ENCODE measurements at regions not wholly inside any gene's neighbourhood (a gene's known extent, or its start where the extent isn't known, plus 50 kb on each side); places are given as distances from the start of the nearest gene placed in this dataset.
A peak's percentile ranks its signal among the peaks of the same experiment; 100 is the strongest.
"Not testable (repeated sequence)": the region's sequence is repeated elsewhere in the genome, so short reads cannot be mapped to it uniquely, and the experiment has no call there.

- DNase-seq (ENCODE audit: extremely low read depth in 1 of 2, low read depth in 1 of 2): no peak
These were observed 149.3 kb upstream of the RBPJ start for GRCh38 chr4:26171501-26171900.

- no peak for DNase-seq (ENCODE audit: extremely low read depth in 1 of 2, low read depth in 1 of 2)
These were observed 148.9 kb upstream of the RBPJ start for GRCh38 chr4:26171941-26172340.

- DNase-seq (ENCODE audit: extremely low read depth in 1 of 2, low read depth in 1 of 2): no peak
These were observed 147.2 kb upstream of the RBPJ start for GRCh38 chr4:26173619-26174018.

- no peak for DNase-seq (ENCODE audit: extremely low read depth in 1 of 2, low read depth in 1 of 2)
These were observed 146.8 kb upstream of the RBPJ start for GRCh38 chr4:26174027-26174426.

- no peak for DNase-seq (ENCODE audit: extremely low read depth in 1 of 2, low read depth in 1 of 2)
These were observed 145.6 kb upstream of the RBPJ start for GRCh38 chr4:26175006-26175786.

GRCh38 chr4:26175905-26176470 lies 144.8 kb upstream of the RBPJ start:
- no peak for DNase-seq (ENCODE audit: extremely low read depth in 1 of 2, low read depth in 1 of 2)

- DNase-seq (ENCODE audit: extremely low read depth in 1 of 2, low read depth in 1 of 2): no peak
These were observed 144.1 kb upstream of the RBPJ start for GRCh38 chr4:26176598-26177149.

GRCh38 chr4:26178854-26179253 lies 142.0 kb upstream of the RBPJ start:
- DNase-seq (ENCODE audit: extremely low read depth in 1 of 2, low read depth in 1 of 2): no peak

- DNase-seq (ENCODE audit: extremely low read depth in 1 of 2, low read depth in 1 of 2): no peak
These were observed 141.5 kb upstream of the RBPJ start for GRCh38 chr4:26179316-26179760.

GRCh38 chr4:26181616-26182015 lies 139.2 kb upstream of the RBPJ start:
- DNase-seq (ENCODE audit: extremely low read depth in 1 of 2, low read depth in 1 of 2): no peak

- DNase-seq (ENCODE audit: extremely low read depth in 1 of 2, low read depth in 1 of 2): no peak
These were observed 137.8 kb upstream of the RBPJ start for GRCh38 chr4:26183017-26183416.

- no peak for DNase-seq (ENCODE audit: extremely low read depth in 1 of 2, low read depth in 1 of 2)
These were observed 135.4 kb upstream of the RBPJ start for GRCh38 chr4:26185436-26185835.

- no peak for DNase-seq (ENCODE audit: extremely low read depth in 1 of 2, low read depth in 1 of 2)
These were observed 129.5 kb upstream of the RBPJ start for GRCh38 chr4:26191353-26191752.

GRCh38 chr4:26192899-26193869 lies 127.6 kb upstream of the RBPJ start:
- DNase-seq (ENCODE audit: extremely low read depth in 1 of 2, low read depth in 1 of 2): no peak

- DNase-seq (ENCODE audit: extremely low read depth in 1 of 2, low read depth in 1 of 2): no peak
These were observed 126.0 kb upstream of the RBPJ start for GRCh38 chr4:26194764-26195163.

GRCh38 chr4:26196567-26196966 lies 124.2 kb upstream of the RBPJ start:
- no peak for DNase-seq (ENCODE audit: extremely low read depth in 1 of 2, low read depth in 1 of 2)

GRCh38 chr4:26197018-26197779 lies 123.6 kb upstream of the RBPJ start:
- DNase-seq (ENCODE audit: extremely low read depth in 1 of 2, low read depth in 1 of 2): peak; percentile 5 to 41

GRCh38 chr4:26198931-26199330 lies 121.9 kb upstream of the RBPJ start:
- not testable (repeated sequence) for DNase-seq (ENCODE audit: extremely low read depth in 1 of 2, low read depth in 1 of 2)

- no peak for DNase-seq (ENCODE audit: extremely low read depth in 1 of 2, low read depth in 1 of 2)
These were observed 121.2 kb upstream of the RBPJ start for GRCh38 chr4:26199596-26199995.

- DNase-seq (ENCODE audit: extremely low read depth in 1 of 2, low read depth in 1 of 2): no peak
These were observed 119.7 kb upstream of the RBPJ start for GRCh38 chr4:26201120-26201519.

All from activated CD8-positive, alpha-beta memory T cell treated with anti-CD3 and anti-CD28 coated beads for 1 hour (primary cell).